GM23338 (cell line): ENCODE measurements at regions not wholly inside any gene's neighbourhood (a gene's known extent, or its start where the extent isn't known, plus 50 kb on each side); places are given as distances from the start of the nearest gene placed in this dataset.

ENCODE experiments used
- ATAC-seq: fragments of 200-7000 bp; cut with Tn5 transposase; 3 replicates; pipeline ENCODE4 v1.9.1; 2020
- DNase-seq: peaks from one replicate; pipeline ENCODE4 v3.0.0-alpha.2; 2015; ENCODE audit warnings: low spot score
- H2AFZ ChIP-seq: fragments of 200-600 bp; sonication (generic); 2 replicates; pipeline ENCODE4 v1.8.0; 2016; ENCODE audit warnings: antibody characterized with exemption, mild to moderate bottlenecking, moderate library complexity
- H3F3A ChIP-seq: fragments of 200-600 bp; sonication (generic); replicated peaks from 2 replicates; pipeline ENCODE4 v1.8.0; 2017; ENCODE audit warnings: antibody characterized with exemption, mixed run types, low read depth
- H3K27ac ChIP-seq: fragments of 200-600 bp; sonication (generic); 2 replicates; pipeline ENCODE4 v1.6.1; 2016; ENCODE audit warnings: low read depth
- H3K27me3 ChIP-seq: fragments of 200-600 bp; sonication (generic); 2 replicates; pipeline ENCODE4 v1.8.0; 2016; ENCODE audit warnings: mild to moderate bottlenecking, mixed run types, moderate library complexity; ENCODE audit not compliant: insufficient read depth
- H3K36me3 ChIP-seq: fragments of 200-600 bp; sonication (generic); 2 replicates; pipeline ENCODE4 v1.8.0; 2016; ENCODE audit warnings: mild to moderate bottlenecking; ENCODE audit not compliant: insufficient read depth
- H3K4me1 ChIP-seq: fragments of 200-600 bp; sonication (generic); 2 replicates; pipeline ENCODE4 v1.8.0; 2016; ENCODE audit warnings: mild to moderate bottlenecking, moderate library complexity; ENCODE audit not compliant: insufficient read depth
- H3K4me2 ChIP-seq: fragments of 200-600 bp; sonication (generic); 2 replicates; pipeline ENCODE4 v1.7.1; 2017; ENCODE audit warnings: mixed run types
- H3K4me3 ChIP-seq: fragments of 200-600 bp; sonication (generic); 2 replicates; pipeline ENCODE4 v1.6.1; 2016; ENCODE audit warnings: mixed run types
- H3K79me2 ChIP-seq: fragments of 200-600 bp; sonication (generic); replicated peaks from 2 replicates; pipeline ENCODE4 v1.8.0; 2017; ENCODE audit warnings: mild to moderate bottlenecking; ENCODE audit not compliant: insufficient read depth
- H3K9me2 ChIP-seq: fragments of 200-600 bp; sonication (generic); 2 replicates; pipeline ENCODE4 v1.8.0; 2017; ENCODE audit not compliant: insufficient read depth
- H4K20me1 ChIP-seq: fragments of 200-600 bp; sonication (generic); replicated peaks from 2 replicates; pipeline ENCODE4 v1.8.0; 2017; ENCODE audit warnings: mild to moderate bottlenecking; ENCODE audit not compliant: insufficient read depth
- H3K27ac Mint-ChIP-seq: 2 replicates; pipeline ENCODE4 v1.8.0; 2020; ENCODE audit warnings: inconsistent platforms, mild to moderate bottlenecking, moderate library complexity, mixed read lengths
- H3K27me3 Mint-ChIP-seq: 3 replicates; pipeline ENCODE4 v1.8.0; 2022; ENCODE audit warnings: low read depth, mild to moderate bottlenecking, moderate library complexity, mixed read lengths, inconsistent platforms; ENCODE audit not compliant: insufficient read depth, poor library complexity
- H3K36me3 Mint-ChIP-seq: 3 replicates; pipeline ENCODE4 v1.8.0; 2021; ENCODE audit warnings: low read depth, mild to moderate bottlenecking, inconsistent platforms, moderate library complexity, mixed read lengths
- H3K4me1 Mint-ChIP-seq: 3 replicates; pipeline ENCODE4 v1.8.0; 2020; ENCODE audit warnings: mild to moderate bottlenecking, inconsistent platforms, mixed read lengths
- H3K4me3 Mint-ChIP-seq: 3 replicates; pipeline ENCODE4 v1.8.0; 2021; ENCODE audit warnings: moderate library complexity, mild to moderate bottlenecking, inconsistent platforms, mixed read lengths
- H3K9me3 Mint-ChIP-seq: 3 replicates; pipeline ENCODE4 v1.8.0; 2020; ENCODE audit warnings: moderate library complexity, mild to moderate bottlenecking, inconsistent platforms, mixed read lengths
- ETS1 ChIP-seq: IDR thresholded peaks from 2 replicates; pipeline ENCODE4 v1.6.1; 2016; ENCODE audit warnings: antibody characterized with exemption
- EZH2 ChIP-seq: fragments of 200-600 bp; sonication (generic); IDR thresholded peaks from one replicate; pipeline ENCODE4 v1.8.0; 2017; ENCODE audit warnings: antibody characterized with exemption, mild to moderate bottlenecking, low read depth; ENCODE audit not compliant: unreplicated experiment
- NANOG ChIP-seq: IDR thresholded peaks from 2 replicates; pipeline ENCODE4 v1.6.1; 2016; ENCODE audit warnings: antibody characterized with exemption, borderline replicate concordance
- STAT1 ChIP-seq: IDR thresholded peaks from one replicate; pipeline ENCODE4 v1.6.1; 2016; ENCODE audit warnings: antibody characterized with exemption; ENCODE audit not compliant: unreplicated experiment
- ZNF114 ChIP-seq: fragments of 250-450 bp; sonication (Bioruptor Pico); IDR thresholded peaks from 2 replicates; pipeline ENCODE4 v1.5.0; 2020; ENCODE audit warnings: mild to moderate bottlenecking, moderate library complexity
- ZNF462 ChIP-seq: fragments of 250-450 bp; sonication (Bioruptor Pico); IDR thresholded peaks from 2 replicates; pipeline ENCODE4 v1.5.0; 2020; ENCODE audit warnings: mild to moderate bottlenecking, moderate library complexity

GRCh38 chr2:33735096-33735495 is 136.0 kb upstream of the FAM98A start:
- Histone ChIP-seq H3K4me3 (no peak overlapping the region), H3K9me2 (no peaks in the 10 kb centered on the region), H3K4me2 (no peak overlapping the region), H3K36me3 (no peaks in the 10 kb centered on the region), H3K79me2 (no peaks in the 10 kb centered on the region), H3K27ac (no peak overlapping the region), H2AFZ (no peak overlapping the region), H4K20me1 (no peaks in the 10 kb centered on the region), H3K27me3 (no peaks in the 10 kb centered on the region), H3K4me1 (peaks cover 5% of the 10 kb centered on the region; the same call in 1 of the 2 replicates), H3F3A (no peaks in the 10 kb centered on the region)
- no peaks in the 10 kb centered on the region for H3K27me3 Mint-ChIP-seq
- no peaks in the 10 kb centered on the region for H3K36me3 Mint-ChIP-seq
- TF ChIP-seq NANOG (no peak), ETS1 (no peak), ZNF462 (CRISPR knock-in tag) (no peak)
- peaks cover 3% of the 10 kb centered on the region; the same call in 2 of the 3 replicates for H3K4me1 Mint-ChIP-seq
- DNase-seq (no peak), ATAC-seq (no peak)
- H3K9me3 Mint-ChIP-seq = no peaks in the 10 kb centered on the region
- no peak overlapping the region for H3K4me3 Mint-ChIP-seq
- no peak overlapping the region for H3K27ac Mint-ChIP-seq

GRCh38 chr2:33730804-33731203 is 131.7 kb upstream of the FAM98A start:
- Histone ChIP-seq H2AFZ (no peak overlapping the region), H3F3A (no peaks in the 10 kb centered on the region), H3K4me3 (no peak overlapping the region), H4K20me1 (no peaks in the 10 kb centered on the region), H3K27me3 (no peaks in the 10 kb centered on the region), H3K79me2 (no peaks in the 10 kb centered on the region), H3K4me2 (no peak overlapping the region), H3K4me1 (peaks cover 9% of the 10 kb centered on the region; the same call in 1 of the 2 replicates), H3K9me2 (peaks cover 2% of the 10 kb centered on the region; the same call in 1 of the 2 replicates), H3K36me3 (no peaks in the 10 kb centered on the region), H3K27ac (no peak overlapping the region)
- H3K27me3 Mint-ChIP-seq = peaks cover 6% of the 10 kb centered on the region
- ATAC-seq (no peak), DNase-seq (no peak)
- H3K4me1 Mint-ChIP-seq = peaks cover 6% of the 10 kb centered on the region
- H3K4me3 Mint-ChIP-seq = no peak overlapping the region
- H3K27ac Mint-ChIP-seq = no peak overlapping the region
- H3K36me3 Mint-ChIP-seq = peaks cover 12% of the 10 kb centered on the region
- peaks cover 8% of the 10 kb centered on the region for H3K9me3 Mint-ChIP-seq
- no peak for TF ChIP-seq ZNF114 (CRISPR knock-in tag)
- no peak for TF ChIP-seq EZH2
- no peak for TF ChIP-seq ZNF462 (CRISPR knock-in tag)
- no peak for TF ChIP-seq STAT1
